ENCODE measurements at regions not wholly inside any gene's neighbourhood (a gene's known extent, or its start where the extent isn't known, plus 50 kb on each side); places are given as distances from the start of the nearest gene placed in this dataset.

DNA sequence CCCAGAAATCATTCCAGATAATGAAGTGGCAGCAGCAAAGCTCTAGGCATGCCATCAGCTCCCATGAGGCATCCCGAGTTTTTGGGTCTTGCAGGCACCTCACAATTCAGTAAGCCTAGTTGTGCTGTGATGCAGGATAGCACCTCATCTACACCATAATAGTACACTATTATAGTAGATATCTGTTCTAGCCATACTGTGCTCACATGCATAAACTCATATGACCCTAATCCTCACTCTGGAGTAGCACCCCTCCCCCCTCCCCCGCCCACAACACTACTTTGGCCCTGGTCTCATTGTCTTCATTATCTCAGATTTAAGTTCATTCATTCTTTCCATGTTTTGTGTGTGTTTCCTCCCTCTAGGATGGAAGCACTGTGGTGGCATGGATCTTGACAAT is 102.5 kb upstream of the PITX1 start:
- H3K36me3 ChIP-seq (ENCODE audit: control insufficient read depth, low read length) = no peaks in the 10 kb centered on the region
- H3K9me2 ChIP-seq (replicated peaks; ENCODE audit: control insufficient read depth, low read length) = no peaks in the 10 kb centered on the region
- H3K27me3 ChIP-seq (ENCODE audit: control insufficient read depth, low read length) = no peaks in the 10 kb centered on the region
- TF ChIP-seq, protein P1, sequence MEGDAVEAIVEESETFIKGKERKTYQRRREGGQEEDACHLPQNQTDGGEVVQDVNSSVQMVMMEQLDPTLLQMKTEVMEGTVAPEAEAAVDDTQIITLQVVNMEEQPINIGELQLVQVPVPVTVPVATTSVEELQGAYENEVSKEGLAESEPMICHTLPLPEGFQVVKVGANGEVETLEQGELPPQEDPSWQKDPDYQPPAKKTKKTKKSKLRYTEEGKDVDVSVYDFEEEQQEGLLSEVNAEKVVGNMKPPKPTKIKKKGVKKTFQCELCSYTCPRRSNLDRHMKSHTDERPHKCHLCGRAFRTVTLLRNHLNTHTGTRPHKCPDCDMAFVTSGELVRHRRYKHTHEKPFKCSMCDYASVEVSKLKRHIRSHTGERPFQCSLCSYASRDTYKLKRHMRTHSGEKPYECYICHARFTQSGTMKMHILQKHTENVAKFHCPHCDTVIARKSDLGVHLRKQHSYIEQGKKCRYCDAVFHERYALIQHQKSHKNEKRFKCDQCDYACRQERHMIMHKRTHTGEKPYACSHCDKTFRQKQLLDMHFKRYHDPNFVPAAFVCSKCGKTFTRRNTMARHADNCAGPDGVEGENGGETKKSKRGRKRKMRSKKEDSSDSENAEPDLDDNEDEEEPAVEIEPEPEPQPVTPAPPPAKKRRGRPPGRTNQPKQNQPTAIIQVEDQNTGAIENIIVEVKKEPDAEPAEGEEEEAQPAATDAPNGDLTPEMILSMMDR (IDR thresholded peaks at IDR 0.05; ENCODE audit: low read depth, low read length, poor library complexity, severe bottlenecking) = no peak
- no peak for TF ChIP-seq EZH2phosphoT487 (IDR thresholded peaks at IDR 0.05; ENCODE audit: borderline replicate concordance, low read length)
- H3F3A ChIP-seq (ENCODE audit: control insufficient read depth, insufficient read depth) = no peaks in the 10 kb centered on the region
- H3K4me3 ChIP-seq (ENCODE audit: low read length) = no peak overlapping the region
- H3K9me3 ChIP-seq (ENCODE audit: control insufficient read depth, insufficient read depth, low read length) = no peaks in the 10 kb centered on the region
- H3K4me1 ChIP-seq (ENCODE audit: control insufficient read depth, low read length) = peaks cover 19% of the 10 kb centered on the region
- H4K20me1 ChIP-seq (ENCODE audit: control insufficient read depth, insufficient read depth, low read depth, low read length) = no peaks in the 10 kb centered on the region
- H3K4me2 ChIP-seq (ENCODE audit: low read length) = no peak overlapping the region
- no peaks in the 10 kb centered on the region for H3K79me2 ChIP-seq (ENCODE audit: control insufficient read depth, low read length)
- no peak overlapping the region for H3K27ac ChIP-seq (ENCODE audit: low read depth, low read length)

DNA sequence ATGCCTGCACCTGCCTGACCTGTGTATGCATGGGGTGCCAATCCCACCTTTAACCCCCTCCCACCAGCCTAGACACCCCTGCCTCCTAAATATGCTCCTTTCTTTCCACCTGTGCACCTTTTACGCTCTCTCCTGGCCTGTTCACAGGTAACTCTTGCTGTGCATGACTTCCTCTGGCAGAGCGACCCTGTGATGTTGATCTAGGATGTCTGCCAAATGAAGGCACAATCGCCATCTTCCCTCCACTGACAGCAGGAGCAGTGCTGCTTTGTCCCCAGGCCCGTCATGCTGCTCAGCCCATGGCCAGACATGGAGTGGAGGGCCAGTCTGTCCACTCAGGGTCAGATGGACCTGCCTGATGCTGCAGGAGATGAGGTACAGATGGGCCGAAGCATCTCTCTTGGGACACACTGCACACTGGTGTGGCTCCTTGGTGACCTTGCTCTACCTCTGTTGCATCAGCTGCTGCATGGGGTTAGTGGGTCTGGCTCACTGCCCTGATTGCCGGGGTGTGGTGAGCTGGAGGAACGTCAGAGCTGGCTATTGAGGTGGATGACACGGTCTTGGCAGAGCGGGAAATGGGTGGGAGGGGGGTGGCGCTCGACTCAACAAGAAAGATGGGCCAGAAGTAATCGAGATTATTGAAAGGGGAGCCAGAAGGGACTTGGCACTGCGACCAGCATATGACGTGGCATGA is 101.7 kb upstream of the PITX1 start:
- Histone ChIP-seq H3F3A (ENCODE audit: control insufficient read depth, insufficient read depth) (no peaks in the 10 kb centered on the region), H3K9me3 (ENCODE audit: control insufficient read depth, insufficient read depth, low read length) (no peaks in the 10 kb centered on the region), H3K27ac (ENCODE audit: low read depth, low read length) (no peak overlapping the region), H3K4me1 (ENCODE audit: control insufficient read depth, low read length) (peaks cover 10% of the 10 kb centered on the region), H3K4me2 (ENCODE audit: low read length) (no peak overlapping the region), H3K4me3 (ENCODE audit: low read length) (no peak overlapping the region), H3K27me3 (ENCODE audit: control insufficient read depth, low read length) (no peaks in the 10 kb centered on the region), H3K9me2 (replicated peaks; ENCODE audit: control insufficient read depth, low read length) (no peaks in the 10 kb centered on the region), H4K20me1 (ENCODE audit: control insufficient read depth, insufficient read depth, low read depth, low read length) (no peaks in the 10 kb centered on the region), H3K36me3 (ENCODE audit: control insufficient read depth, low read length) (no peaks in the 10 kb centered on the region), H3K79me2 (ENCODE audit: control insufficient read depth, low read length) (no peaks in the 10 kb centered on the region)
- no peak for TF ChIP-seq EZH2phosphoT487 (IDR thresholded peaks at IDR 0.05; ENCODE audit: borderline replicate concordance, low read length)
- TF ChIP-seq, protein P1 (IDR thresholded peaks at IDR 0.05; ENCODE audit: low read depth, low read length, poor library complexity, severe bottlenecking) = no peak

DNA sequence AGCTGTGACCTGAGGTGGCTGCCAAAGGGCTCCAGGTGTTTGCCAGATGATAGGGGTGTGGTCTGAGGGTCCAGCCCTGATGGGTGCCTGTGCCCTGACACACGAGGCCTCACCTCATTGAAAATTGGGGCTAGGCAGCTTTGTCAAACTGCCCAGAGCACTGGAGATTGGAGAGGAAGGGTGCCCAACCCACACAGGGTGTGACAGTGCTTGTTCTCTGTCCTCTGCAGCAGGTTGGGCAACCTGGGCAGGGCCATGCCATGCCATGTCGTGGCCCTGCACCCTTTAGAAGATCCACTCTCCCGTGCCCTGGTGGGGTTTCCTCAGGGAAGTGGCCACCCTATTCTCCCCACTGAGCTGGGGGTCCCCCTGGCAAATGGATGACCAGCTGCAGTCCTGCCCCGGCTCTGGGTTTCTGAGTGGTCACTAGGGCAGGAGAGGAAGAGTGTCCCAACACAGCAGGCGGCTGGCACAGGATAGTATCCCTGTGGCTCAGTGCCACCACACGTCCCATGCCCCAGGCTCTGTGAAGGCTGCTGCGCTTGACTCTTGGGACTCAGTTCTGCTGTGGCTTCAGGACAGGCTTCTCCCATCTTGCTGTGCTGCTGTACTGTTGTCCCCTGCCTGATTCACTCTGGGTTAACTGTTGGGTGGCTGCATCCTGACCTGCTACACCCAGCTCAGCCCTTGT is 100.8 kb upstream of the PITX1 start:
- no peaks in the 10 kb centered on the region for H3K36me3 ChIP-seq (ENCODE audit: control insufficient read depth, low read length)
- no peaks in the 10 kb centered on the region for H3F3A ChIP-seq (ENCODE audit: control insufficient read depth, insufficient read depth)
- H3K9me3 ChIP-seq (ENCODE audit: control insufficient read depth, insufficient read depth, low read length) = no peaks in the 10 kb centered on the region
- H3K27me3 ChIP-seq (ENCODE audit: control insufficient read depth, low read length) = no peaks in the 10 kb centered on the region
- peaks cover 2% of the 10 kb centered on the region for H3K4me1 ChIP-seq (ENCODE audit: control insufficient read depth, low read length)
- H3K4me2 ChIP-seq (ENCODE audit: low read length) = no peak overlapping the region
- TF ChIP-seq, protein P1 (IDR thresholded peaks at IDR 0.05; ENCODE audit: low read depth, low read length, poor library complexity, severe bottlenecking) = no peak
- TF ChIP-seq EZH2phosphoT487 (IDR thresholded peaks at IDR 0.05; ENCODE audit: borderline replicate concordance, low read length) = no peak
- no peak overlapping the region for H3K4me3 ChIP-seq (ENCODE audit: low read length)
- no peaks in the 10 kb centered on the region for H4K20me1 ChIP-seq (ENCODE audit: control insufficient read depth, insufficient read depth, low read depth, low read length)
- H3K79me2 ChIP-seq (ENCODE audit: control insufficient read depth, low read length) = no peaks in the 10 kb centered on the region
- no peaks in the 10 kb centered on the region for H3K9me2 ChIP-seq (replicated peaks; ENCODE audit: control insufficient read depth, low read length)
- H3K27ac ChIP-seq (ENCODE audit: low read depth, low read length) = no peak overlapping the region
